B cell (primary cell): ENCODE measurements at regions not wholly inside any gene's neighbourhood (a gene's known extent, or its start where the extent isn't known, plus 50 kb on each side); places are given as distances from the start of the nearest gene placed in this dataset.

Experiments used
- ATAC-seq: fragments of 200-7000 bp; cut with Tn5 transposase; one replicate; pipeline ENCODE4 v1.10.0; 2021; ENCODE audit warnings: low read depth, mild to moderate bottlenecking, moderate number of reproducible peaks, moderate library complexity
- CTCF ChIA-PET: fragments of 350-600 bp; sonication (Branson Sonifier 250); formaldehyde crosslinking; loops from one replicate; lab custom pipeline; 2021; ENCODE audit warnings: antibody characterized with exemption, inconsistent platforms; lab: Charles Lee
- POLR2A ChIA-PET: fragments of 350-600 bp; sonication (Branson Sonifier 250); formaldehyde crosslinking; loops from one replicate; lab custom pipeline; 2021; ENCODE audit warnings: antibody characterized with exemption; lab: Charles Lee
- DNase-seq: peaks from one replicate; pipeline ENCODE4 v3.0.0; 2013
- H2AFZ ChIP-seq: 2 replicates; pipeline ENCODE4 v1.6.1; 2012; ENCODE audit warnings: mild to moderate bottlenecking, low read depth, low read length; ENCODE audit not compliant: insufficient read depth, poor library complexity, severe bottlenecking
- H3K27ac ChIP-seq, 2 donors: 1 replicate in 1 of 2; 2 replicates in 1 of 2; pipeline ENCODE4 v1.5.1; 2012 to 2013; ENCODE audit warnings: low read length in 2 of 2, mild to moderate bottlenecking in 2 of 2, moderate library complexity in 1 of 2
- H3K27me3 ChIP-seq, 4 experiments: fragments of 200-600 bp in 1 of 4; sonication (generic) in 1 of 4; replicated peaks in 1 of 4; 1 replicate in 2 of 4; 2 replicates in 2 of 4; pipeline versions ENCODE4 v1.6.1 to v1.7.0; 2013 to 2016; ENCODE audit warnings: low read length in 3 of 4, mild to moderate bottlenecking in 2 of 4, mixed read lengths in 1 of 4, moderate library complexity in 1 of 4; ENCODE audit not compliant: insufficient read depth in 4 of 4, control insufficient read depth in 3 of 4; ENCODE audit errors: control extremely low read depth in 1 of 4
- H3K36me3 ChIP-seq, 2 experiments: replicated peaks in 1 of 2; 1 replicate in 1 of 2; 2 replicates in 1 of 2; pipeline versions ENCODE4 v1.6.1 to v1.7.1; 2013; ENCODE audit warnings: low read length in 1 of 2; ENCODE audit not compliant: insufficient read depth in 2 of 2, control insufficient read depth in 1 of 2; ENCODE audit errors: control extremely low read depth in 1 of 2, extremely low read depth in 1 of 2
- H3K4me1 ChIP-seq, 2 donors: fragments of 200-600 bp in 1 of 2; sonication (generic) in 1 of 2; 1 replicate in 1 of 2; 2 replicates in 1 of 2; pipeline versions ENCODE4 v1.5.1 to v1.6.1; 2013 to 2017; ENCODE audit warnings: low read length in 2 of 2; ENCODE audit not compliant: control insufficient read depth in 2 of 2, insufficient read depth in 2 of 2
- H3K4me2 ChIP-seq: replicated peaks from 2 replicates; pipeline ENCODE3; 2012; ENCODE audit warnings: mild to moderate bottlenecking, low read depth, low read length; ENCODE audit not compliant: poor library complexity, severe bottlenecking
- H3K4me3 ChIP-seq, 5 experiments: fragments of 200-600 bp in 1 of 5; sonication (generic) in 1 of 5; 1 replicate in 3 of 5; 2 replicates in 2 of 5; pipeline versions ENCODE4 v1.5.1 to v1.7.0; 2011 to 2016; ENCODE audit warnings: low read length in 4 of 5, mild to moderate bottlenecking in 4 of 5, low read depth in 2 of 5, control low read depth in 1 of 5, moderate library complexity in 1 of 5; ENCODE audit not compliant: insufficient read depth in 1 of 5; ENCODE audit errors: control extremely low read depth in 1 of 5, extremely low read depth in 1 of 5
- H3K79me2 ChIP-seq: fragments of 200-600 bp; sonication (generic); one replicate; pipeline ENCODE4 v1.6.0; 2016; ENCODE audit warnings: low read length; ENCODE audit not compliant: control insufficient read depth, insufficient read depth
- H3K9ac ChIP-seq: fragments of 200-600 bp; sonication (generic); 2 replicates; pipeline ENCODE4 v1.6.1; 2017; ENCODE audit warnings: mild to moderate bottlenecking, low read length, moderate library complexity
- H3K9me3 ChIP-seq, 3 donors: one replicate each; pipeline versions ENCODE4 v1.6.1 to v1.7.1; 2013; ENCODE audit warnings: low read length in 2 of 3; ENCODE audit not compliant: control insufficient read depth in 2 of 3, insufficient read depth in 1 of 3; ENCODE audit errors: control extremely low read depth in 1 of 3
- H4K20me1 ChIP-seq: 2 replicates; pipeline ENCODE4 v1.6.0; 2012; ENCODE audit warnings: mild to moderate bottlenecking, low read length; ENCODE audit not compliant: insufficient read depth, control insufficient read depth, poor library complexity, severe bottlenecking
- H3K27ac Mint-ChIP-seq: one replicate; pipeline ENCODE4 v1.8.0; 2021; ENCODE audit warnings: mixed read lengths
- H3K27me3 Mint-ChIP-seq: one replicate; pipeline ENCODE4 v1.8.0; 2021; ENCODE audit warnings: mixed read lengths
- H3K4me1 Mint-ChIP-seq: one replicate; pipeline ENCODE4 v1.8.0; 2021; ENCODE audit warnings: mixed read lengths
- H3K4me3 Mint-ChIP-seq: one replicate; pipeline ENCODE4 v1.8.0; 2021; ENCODE audit warnings: mixed read lengths
- H3K9me3 Mint-ChIP-seq: one replicate; pipeline ENCODE4 v1.8.0; 2022; ENCODE audit warnings: mixed read lengths; ENCODE audit not compliant: insufficient read depth
- CTCF ChIP-seq: fragments of 200-600 bp; IDR thresholded peaks from one replicate; pipeline ENCODE4 v1.8.0; 2022; ENCODE audit warnings: antibody characterized with exemption, mild to moderate bottlenecking
- EZH2 ChIP-seq: IDR thresholded peaks from 2 replicates; pipeline ENCODE4 v1.6.1; 2012; ENCODE audit warnings: borderline replicate concordance, low read depth, mild to moderate bottlenecking, moderate library complexity, low read length; ENCODE audit not compliant: insufficient read depth, poor library complexity, severe bottlenecking
- WGBS: methylation state at CpG from one replicate; pipeline ENCODE4 v1.1.5; 2013; ENCODE audit warnings: missing lambda C conversion rate; ENCODE audit not compliant: insufficient coverage; 5-methylcytosine and 5-hydroxymethylcytosine counted together
- intact Hi-C: fragments of 100-400 bp; cut with micrococcal nuclease; formaldehyde crosslinking; loops from one replicate; pipeline ENCODE4 v1.10.0; 2022

- Mint-ChIP-seq H3K4me3 (no peak overlapping the region), H3K27me3 (no peaks in the 10 kb centered on the region), H3K27ac (no peak overlapping the region), H3K9me3 (no peaks in the 10 kb centered on the region), H3K4me1 (peaks cover 5% of the 10 kb centered on the region)
- Histone ChIP-seq H3K9ac (no peak overlapping the region), H3K4me1 (no peaks in the 10 kb centered on the region), H3K4me3 (no peak overlapping the region), H3K36me3 (no peaks in the 10 kb centered on the region), H3K4me2 (no peak overlapping the region), H3K9me3 (peaks cover 0 to 5% (median 0%) of the 10 kb centered on the region in 3 donors), H2AFZ (no peak overlapping the region), H3K27ac (no peak overlapping the region), H4K20me1 (no peaks in the 10 kb centered on the region), H3K79me2 (no peaks in the 10 kb centered on the region), H3K27me3 (no peaks in the 10 kb centered on the region)
- POLR2A ChIA-PET = no interaction called here
- no peak for DNase-seq
- ATAC-seq = no peak
- CTCF ChIA-PET = no interaction called here
- TF ChIP-seq CTCF (no peak), EZH2 (no peak)
- WGBS = no CpG with 5 or more reads among the region's 1 CpG
- intact Hi-C loops = loop anchor here (10.0 kb wide), 1 partner anchor 59 kb away; no protein-coding TSS in a partner anchor
Measured at GRCh38 chrY:21184271-21184670, 326.9 kb upstream of the RBMY1B start.

GRCh38 chrY:21185419-21186105 lies 325.6 kb upstream of the RBMY1B start:
- no peaks in the 10 kb centered on the region for H3K79me2 ChIP-seq
- ChIA-PET POLR2A (interaction anchor here (0.6 kb wide), 1 partner anchor 398 kb away, joined by 5 read pairs; no protein-coding TSS in a partner anchor), CTCF (no interaction called here)
- no peaks in the 10 kb centered on the region for H3K36me3 ChIP-seq
- no peak overlapping the region for H3K9ac ChIP-seq
- no peak for ATAC-seq
- no peak for DNase-seq
- intact Hi-C loops = loop anchor here (10.0 kb wide), 1 partner anchor 61 kb away; no protein-coding TSS in a partner anchor
- H3K27ac Mint-ChIP-seq = no peak overlapping the region
- peaks cover 5% of the 10 kb centered on the region for H3K4me1 Mint-ChIP-seq
- H3K4me3 Mint-ChIP-seq = no peak overlapping the region
- H3K27me3 Mint-ChIP-seq = no peaks in the 10 kb centered on the region
- no peak for TF ChIP-seq EZH2
- TF ChIP-seq CTCF = no peak
- H3K4me2 ChIP-seq = no peak overlapping the region
- no peaks in the 10 kb centered on the region for H4K20me1 ChIP-seq
- no peak overlapping the region for H2AFZ ChIP-seq
- H3K27me3 ChIP-seq = no peaks in the 10 kb centered on the region
- H3K27ac ChIP-seq = no peak overlapping the region
- H3K9me3 ChIP-seq = peaks cover 0 to 5% (median 0%) of the 10 kb centered on the region in 3 donors
- H3K4me1 ChIP-seq = no peaks in the 10 kb centered on the region
- H3K9me3 Mint-ChIP-seq = no peaks in the 10 kb centered on the region
- H3K4me3 ChIP-seq = no peak overlapping the region
- no CpG with 5 or more reads among the region's 6 CpGs for WGBS
